Breast epithelium (tissue), 3 donors: ENCODE measurements at regions not wholly inside any gene's neighbourhood (a gene's known extent, or its start where the extent isn't known, plus 50 kb on each side); places are given as distances from the start of the nearest gene placed in this dataset.

Experiments
- POLR2A ChIP-seq: fragments of 450-650 bp; IDR thresholded peaks from one replicate; pipeline ENCODE4 v1.6.1; 2016; ENCODE audit warnings: antibody characterized with exemption, mild to moderate bottlenecking, moderate library complexity
- TF ChIP-seq, protein P1 (sequence below), 3 donors: fragments of 450-650 bp; IDR thresholded peaks; one replicate each; pipeline ENCODE4 v1.5.1; 2016 to 2017; ENCODE audit warnings: antibody characterized with exemption in 3 of 3, mild to moderate bottlenecking in 3 of 3, moderate library complexity in 3 of 3

GRCh38 chr5:173814053-173814452 lies 74.1 kb upstream of the CPEB4 start:
- TF ChIP-seq, protein P1, sequence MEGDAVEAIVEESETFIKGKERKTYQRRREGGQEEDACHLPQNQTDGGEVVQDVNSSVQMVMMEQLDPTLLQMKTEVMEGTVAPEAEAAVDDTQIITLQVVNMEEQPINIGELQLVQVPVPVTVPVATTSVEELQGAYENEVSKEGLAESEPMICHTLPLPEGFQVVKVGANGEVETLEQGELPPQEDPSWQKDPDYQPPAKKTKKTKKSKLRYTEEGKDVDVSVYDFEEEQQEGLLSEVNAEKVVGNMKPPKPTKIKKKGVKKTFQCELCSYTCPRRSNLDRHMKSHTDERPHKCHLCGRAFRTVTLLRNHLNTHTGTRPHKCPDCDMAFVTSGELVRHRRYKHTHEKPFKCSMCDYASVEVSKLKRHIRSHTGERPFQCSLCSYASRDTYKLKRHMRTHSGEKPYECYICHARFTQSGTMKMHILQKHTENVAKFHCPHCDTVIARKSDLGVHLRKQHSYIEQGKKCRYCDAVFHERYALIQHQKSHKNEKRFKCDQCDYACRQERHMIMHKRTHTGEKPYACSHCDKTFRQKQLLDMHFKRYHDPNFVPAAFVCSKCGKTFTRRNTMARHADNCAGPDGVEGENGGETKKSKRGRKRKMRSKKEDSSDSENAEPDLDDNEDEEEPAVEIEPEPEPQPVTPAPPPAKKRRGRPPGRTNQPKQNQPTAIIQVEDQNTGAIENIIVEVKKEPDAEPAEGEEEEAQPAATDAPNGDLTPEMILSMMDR (IDR thresholded peaks at IDR 0.05) = no peak
- no peak for TF ChIP-seq POLR2A
